DOHH2 (cell line): ENCODE measurements at regions not wholly inside any gene's neighbourhood (a gene's known extent, or its start where the extent isn't known, plus 50 kb on each side); places are given as distances from the start of the nearest gene placed in this dataset.

Experiments used
- H3F3A ChIP-seq: fragments of 200-600 bp; sonication (generic), shearing (Covaris generic); 2 replicates; pipeline ENCODE4 v1.6.0; 2016; ENCODE audit warnings: antibody characterized with exemption, mild to moderate bottlenecking; ENCODE audit not compliant: control insufficient read depth, insufficient read depth
- H3K27ac ChIP-seq: fragments of 200-600 bp; sonication (generic); 2 replicates; pipeline ENCODE4 v1.5.1; 2014; ENCODE audit warnings: low read depth, mild to moderate bottlenecking, low read length, moderate library complexity
- H3K27me3 ChIP-seq: fragments of 200-600 bp; sonication (generic); 2 replicates; pipeline ENCODE4 v1.6.1; 2014; ENCODE audit warnings: mild to moderate bottlenecking, low read length, mixed read lengths; ENCODE audit not compliant: control insufficient read depth
- H3K36me3 ChIP-seq: fragments of 200-600 bp; sonication (generic); 2 replicates; pipeline ENCODE4 v1.6.1; 2014; ENCODE audit warnings: mild to moderate bottlenecking, low read length, moderate library complexity, mixed read lengths; ENCODE audit not compliant: control insufficient read depth
- H3K4me1 ChIP-seq: fragments of 200-600 bp; sonication (generic); 2 replicates; pipeline ENCODE4 v1.6.1; 2014; ENCODE audit warnings: mild to moderate bottlenecking, low read length, mixed read lengths; ENCODE audit not compliant: control insufficient read depth
- H3K4me2 ChIP-seq: fragments of 200-600 bp; sonication (generic); 2 replicates; pipeline ENCODE4 v1.6.0; 2014; ENCODE audit warnings: mild to moderate bottlenecking, low read length, moderate library complexity
- H3K4me3 ChIP-seq: fragments of 200-600 bp; sonication (generic); 2 replicates; pipeline ENCODE4 v1.5.1; 2014; ENCODE audit warnings: mild to moderate bottlenecking, low read length, mixed read lengths
- H3K79me2 ChIP-seq: fragments of 200-600 bp; sonication (generic); 2 replicates; pipeline ENCODE4 v1.6.1; 2014; ENCODE audit warnings: mild to moderate bottlenecking, low read length, mixed read lengths; ENCODE audit not compliant: control insufficient read depth
- H3K9me2 ChIP-seq: fragments of 200-600 bp; sonication (generic); replicated peaks from 2 replicates; pipeline ENCODE4 v1.6.1; 2014; ENCODE audit warnings: mild to moderate bottlenecking, low read length, mixed read lengths; ENCODE audit not compliant: control insufficient read depth
- H3K9me3 ChIP-seq: fragments of 200-600 bp; sonication (generic); 2 replicates; pipeline ENCODE4 v1.6.1; 2014; ENCODE audit warnings: antibody characterized with exemption, low read length, mixed read lengths; ENCODE audit not compliant: control insufficient read depth, insufficient read depth
- H4K20me1 ChIP-seq: fragments of 200-600 bp; sonication (generic); 2 replicates; pipeline ENCODE4 v1.6.0; 2014; ENCODE audit warnings: low read depth, mild to moderate bottlenecking, antibody characterized with exemption, low read length, moderate library complexity; ENCODE audit not compliant: control insufficient read depth, insufficient read depth
- EZH2phosphoT487 ChIP-seq: fragments of 200-600 bp; sonication (generic); IDR thresholded peaks from 2 replicates; pipeline ENCODE4 v1.6.1; 2017; ENCODE audit warnings: borderline replicate concordance, mild to moderate bottlenecking, antibody characterized with exemption, low read length, moderate library complexity, mixed read lengths
- TF ChIP-seq, protein P1 (sequence below): fragments of 200-600 bp; sonication (generic); IDR thresholded peaks from one replicate; pipeline ENCODE4 v1.5.1; 2014; ENCODE audit warnings: antibody characterized with exemption, mild to moderate bottlenecking, low read depth, low read length; ENCODE audit not compliant: poor library complexity, severe bottlenecking

- TF ChIP-seq, protein P1, sequence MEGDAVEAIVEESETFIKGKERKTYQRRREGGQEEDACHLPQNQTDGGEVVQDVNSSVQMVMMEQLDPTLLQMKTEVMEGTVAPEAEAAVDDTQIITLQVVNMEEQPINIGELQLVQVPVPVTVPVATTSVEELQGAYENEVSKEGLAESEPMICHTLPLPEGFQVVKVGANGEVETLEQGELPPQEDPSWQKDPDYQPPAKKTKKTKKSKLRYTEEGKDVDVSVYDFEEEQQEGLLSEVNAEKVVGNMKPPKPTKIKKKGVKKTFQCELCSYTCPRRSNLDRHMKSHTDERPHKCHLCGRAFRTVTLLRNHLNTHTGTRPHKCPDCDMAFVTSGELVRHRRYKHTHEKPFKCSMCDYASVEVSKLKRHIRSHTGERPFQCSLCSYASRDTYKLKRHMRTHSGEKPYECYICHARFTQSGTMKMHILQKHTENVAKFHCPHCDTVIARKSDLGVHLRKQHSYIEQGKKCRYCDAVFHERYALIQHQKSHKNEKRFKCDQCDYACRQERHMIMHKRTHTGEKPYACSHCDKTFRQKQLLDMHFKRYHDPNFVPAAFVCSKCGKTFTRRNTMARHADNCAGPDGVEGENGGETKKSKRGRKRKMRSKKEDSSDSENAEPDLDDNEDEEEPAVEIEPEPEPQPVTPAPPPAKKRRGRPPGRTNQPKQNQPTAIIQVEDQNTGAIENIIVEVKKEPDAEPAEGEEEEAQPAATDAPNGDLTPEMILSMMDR, result no peak
- no peak for TF ChIP-seq EZH2phosphoT487
- Histone ChIP-seq H3K27ac (no peak overlapping the region), H4K20me1 (no peaks in the 10 kb centered on the region), H3K4me1 (no peaks in the 10 kb centered on the region), H3K4me3 (no peak overlapping the region), H3K9me3 (no peaks in the 10 kb centered on the region), H3K4me2 (no peak overlapping the region), H3K79me2 (no peaks in the 10 kb centered on the region), H3F3A (no peaks in the 10 kb centered on the region), H3K27me3 (peaks cover 3% of the 10 kb centered on the region; the same call in 1 of the 2 replicates), H3K36me3 (no peaks in the 10 kb centered on the region), H3K9me2 (no peaks in the 10 kb centered on the region)
Measured at GRCh38 chr5:74079971-74080556, 454.1 kb downstream of the ARHGEF28 start.

- H3K79me2 ChIP-seq, result no peaks in the 10 kb centered on the region
- no peaks in the 10 kb centered on the region for H4K20me1 ChIP-seq
- H3K9me2 ChIP-seq, result no peaks in the 10 kb centered on the region
- H3K4me3 ChIP-seq, result no peak overlapping the region
- no peak overlapping the region for H3K27ac ChIP-seq
- no peaks in the 10 kb centered on the region for H3F3A ChIP-seq
- no peaks in the 10 kb centered on the region for H3K36me3 ChIP-seq
- TF ChIP-seq EZH2phosphoT487, result no peak
- TF ChIP-seq, protein P1, result no peak
- H3K9me3 ChIP-seq, result no peaks in the 10 kb centered on the region
- H3K4me2 ChIP-seq, result no peak overlapping the region
- peaks cover 3% of the 10 kb centered on the region; the same call in 1 of the 2 replicates for H3K27me3 ChIP-seq
- no peaks in the 10 kb centered on the region for H3K4me1 ChIP-seq
Measured at GRCh38 chr5:74075501-74076484, 449.8 kb downstream of the ARHGEF28 start.

GRCh38 chr5:74074111-74074510 is 448.1 kb downstream of the ARHGEF28 start:
- H3K9me2 ChIP-seq, result no peaks in the 10 kb centered on the region
- H3K4me3 ChIP-seq, result no peak overlapping the region
- no peaks in the 10 kb centered on the region for H3K36me3 ChIP-seq
- H4K20me1 ChIP-seq, result no peaks in the 10 kb centered on the region
- H3K4me2 ChIP-seq, result no peak overlapping the region
- TF ChIP-seq, protein P1, result no peak
- TF ChIP-seq EZH2phosphoT487, result no peak
- H3K27ac ChIP-seq, result no peak overlapping the region
- H3K4me1 ChIP-seq, result no peaks in the 10 kb centered on the region
- H3F3A ChIP-seq, result no peaks in the 10 kb centered on the region
- no peaks in the 10 kb centered on the region for H3K9me3 ChIP-seq
- no peaks in the 10 kb centered on the region for H3K79me2 ChIP-seq
- H3K27me3 ChIP-seq, result peaks cover 3% of the 10 kb centered on the region; the same call in 1 of the 2 replicates
